ENCODE measurements at regions not wholly inside any gene's neighbourhood (a gene's known extent, or its start where the extent isn't known, plus 50 kb on each side); places are given as distances from the start of the nearest gene placed in this dataset.

GRCh38 chr20:29349836-29350235 lies 1907.6 kb upstream of the DEFB115 start:
- TF ChIP-seq CTCF (IDR thresholded peaks at IDR 0.05) (no peak), POLR2A (IDR thresholded peaks at IDR 0.05) (no peak)
